Activated CD4-positive, alpha-beta T cell treated with anti-CD3 and anti-CD28 coated beads for 48 hours (primary cell): ENCODE measurements at regions not wholly inside any gene's neighbourhood (a gene's known extent, or its start where the extent isn't known, plus 50 kb on each side); places are given as distances from the start of the nearest gene placed in this dataset.
"Not testable (repeated sequence)": the region's sequence is repeated elsewhere in the genome, so short reads cannot be mapped to it uniquely, and the experiment has no call there.

ENCODE experiments used
- DNase-seq: peaks from one replicate; pipeline ENCODE4 v3.0.0-alpha.2; 2020

DNA sequence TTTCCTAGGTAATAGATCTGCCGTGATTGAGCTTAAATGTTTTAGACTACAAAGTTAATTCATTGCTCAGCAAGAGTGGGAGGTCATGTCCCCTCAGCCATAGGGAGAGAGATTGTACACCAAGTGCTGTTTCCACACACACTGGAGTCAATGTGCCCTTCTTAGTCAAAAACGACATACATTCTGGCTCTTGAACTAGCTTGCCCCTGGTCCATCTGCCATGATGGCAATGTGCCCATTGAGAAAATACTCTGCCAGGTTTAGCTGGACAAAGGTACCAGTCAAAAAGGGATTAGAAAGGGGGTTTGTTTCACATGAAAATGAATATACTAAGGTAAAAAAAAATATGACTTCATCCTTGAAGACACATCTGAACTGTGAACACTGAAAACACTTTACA, 377.1 kb upstream of the ADGRL3 start:
- no peak for DNase-seq

DNA sequence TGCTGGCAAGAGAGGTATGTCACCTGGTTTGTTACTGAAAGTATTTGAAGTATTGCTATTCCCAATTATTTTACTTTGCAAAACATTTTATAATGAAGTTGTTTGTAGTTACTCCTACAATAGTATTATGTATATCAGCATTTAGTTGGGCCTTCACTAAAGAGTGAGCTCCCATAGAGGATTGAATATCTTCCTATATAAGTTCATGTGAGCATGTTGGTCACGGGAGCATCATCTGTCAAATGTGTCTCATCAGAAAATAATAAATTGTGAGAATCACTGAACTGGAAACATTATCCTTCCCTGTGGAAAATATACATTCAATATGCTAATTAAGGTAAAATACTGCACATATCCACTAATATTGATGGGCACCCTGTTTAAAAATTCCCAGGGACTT, 360.1 kb upstream of the ADGRL3 start:
- DNase-seq, result no peak

DNA sequence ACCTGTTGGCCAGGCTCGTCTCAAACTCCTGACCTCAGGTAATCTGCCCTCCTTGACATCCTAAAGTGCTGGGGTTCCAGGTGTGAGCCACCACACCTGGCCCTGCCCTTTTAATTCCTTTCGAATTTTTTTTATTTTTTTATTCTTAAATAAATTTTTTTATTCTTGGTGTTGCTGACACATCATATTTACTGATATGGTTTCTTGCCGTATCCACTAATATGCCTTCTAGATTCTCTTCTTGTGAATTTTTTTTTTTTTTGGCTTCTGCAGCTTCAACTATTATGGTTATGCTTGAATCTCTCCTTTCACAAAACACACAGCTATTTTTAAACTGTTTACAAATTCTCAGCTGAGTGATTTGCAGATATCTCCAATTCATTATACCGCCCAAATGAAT, 353.4 kb upstream of the ADGRL3 start:
- no peak for DNase-seq

DNA sequence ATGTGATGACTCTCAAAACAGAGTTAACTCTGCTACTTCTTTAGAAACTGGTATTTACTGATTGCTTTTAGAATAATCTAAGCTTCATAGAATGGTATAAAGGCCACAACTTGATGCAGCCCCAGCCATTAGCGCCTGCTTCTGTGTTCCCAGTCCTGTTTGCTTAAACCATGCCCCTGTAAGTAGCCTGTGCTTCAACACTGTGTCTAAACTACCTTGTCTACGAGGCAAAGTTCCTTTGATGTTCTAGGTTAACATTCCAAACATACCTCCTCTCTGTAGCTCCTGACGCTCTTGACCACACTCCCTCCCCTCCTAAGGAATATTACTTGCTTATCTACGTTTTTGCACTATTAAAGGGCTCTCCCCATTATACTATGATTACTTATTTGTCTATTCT, 352.5 kb upstream of the ADGRL3 start:
- DNase-seq, result no peak

DNA sequence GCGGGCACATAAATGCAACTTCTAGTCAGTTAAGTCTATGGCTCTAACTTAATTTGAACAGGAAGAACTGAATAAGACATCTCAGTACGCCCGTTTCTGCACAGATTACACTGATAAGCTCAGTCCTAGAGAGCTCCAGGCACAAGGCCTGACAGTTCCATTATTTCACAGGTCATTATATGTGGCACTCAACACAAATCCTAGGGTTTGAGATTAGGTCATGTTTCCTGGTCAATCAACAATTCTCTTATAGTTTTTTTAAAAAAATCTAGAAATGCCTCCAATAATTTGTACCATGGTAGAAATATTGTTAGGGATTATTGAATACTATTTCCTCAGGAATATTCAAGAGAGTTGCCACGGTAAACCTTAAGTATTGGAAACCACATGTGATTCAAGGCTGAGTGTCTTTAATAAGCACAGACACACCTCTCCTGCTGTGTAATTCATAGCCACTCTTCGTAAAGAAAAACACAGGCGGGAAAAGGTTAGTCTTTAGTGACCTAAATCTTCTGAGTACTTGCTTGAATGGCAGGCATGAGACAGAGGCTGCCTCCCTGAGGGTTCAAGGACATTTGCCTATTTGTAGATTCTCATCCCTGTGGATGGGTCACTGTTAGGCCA, 342.9 kb upstream of the ADGRL3 start:
- no peak for DNase-seq

DNA sequence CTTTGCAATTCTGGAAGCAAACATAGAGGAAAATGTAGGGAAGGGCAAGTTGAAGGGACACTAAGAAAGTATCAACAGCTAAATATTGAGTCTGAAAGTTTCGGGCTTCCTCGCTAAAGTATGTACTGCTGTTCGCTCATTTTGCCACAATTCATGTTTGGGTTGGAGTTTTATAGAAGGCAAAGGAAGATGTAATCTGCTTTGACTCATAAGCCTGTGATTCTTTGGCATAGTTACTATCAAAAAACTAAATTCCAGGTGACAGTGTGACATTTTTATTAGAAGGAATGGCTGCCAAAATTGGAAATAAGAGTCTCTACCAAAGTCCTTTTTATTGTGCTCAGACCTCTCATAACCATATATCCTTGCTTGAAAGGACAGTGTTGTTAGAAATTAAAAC, 336.7 kb upstream of the ADGRL3 start:
- DNase-seq, result no peak

DNA sequence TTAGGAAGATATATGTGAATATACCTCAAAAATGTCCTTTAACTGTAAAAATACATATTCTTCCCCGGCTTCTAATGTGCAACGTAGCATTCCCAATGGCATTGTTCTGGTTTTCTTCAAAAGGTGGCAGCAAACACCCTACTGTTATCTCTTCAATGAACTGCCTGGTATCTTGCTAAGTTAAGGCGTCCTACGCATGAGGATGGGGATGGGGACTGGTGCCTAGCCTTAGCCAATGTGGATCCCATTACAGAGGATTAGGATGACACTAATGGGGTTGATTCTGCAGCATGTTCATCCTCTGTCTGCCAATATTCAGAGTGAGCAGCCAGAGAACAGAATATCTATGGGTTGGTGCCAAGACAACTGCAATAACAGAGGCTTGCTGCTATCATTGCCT, 334.9 kb upstream of the ADGRL3 start:
- no peak for DNase-seq

DNA sequence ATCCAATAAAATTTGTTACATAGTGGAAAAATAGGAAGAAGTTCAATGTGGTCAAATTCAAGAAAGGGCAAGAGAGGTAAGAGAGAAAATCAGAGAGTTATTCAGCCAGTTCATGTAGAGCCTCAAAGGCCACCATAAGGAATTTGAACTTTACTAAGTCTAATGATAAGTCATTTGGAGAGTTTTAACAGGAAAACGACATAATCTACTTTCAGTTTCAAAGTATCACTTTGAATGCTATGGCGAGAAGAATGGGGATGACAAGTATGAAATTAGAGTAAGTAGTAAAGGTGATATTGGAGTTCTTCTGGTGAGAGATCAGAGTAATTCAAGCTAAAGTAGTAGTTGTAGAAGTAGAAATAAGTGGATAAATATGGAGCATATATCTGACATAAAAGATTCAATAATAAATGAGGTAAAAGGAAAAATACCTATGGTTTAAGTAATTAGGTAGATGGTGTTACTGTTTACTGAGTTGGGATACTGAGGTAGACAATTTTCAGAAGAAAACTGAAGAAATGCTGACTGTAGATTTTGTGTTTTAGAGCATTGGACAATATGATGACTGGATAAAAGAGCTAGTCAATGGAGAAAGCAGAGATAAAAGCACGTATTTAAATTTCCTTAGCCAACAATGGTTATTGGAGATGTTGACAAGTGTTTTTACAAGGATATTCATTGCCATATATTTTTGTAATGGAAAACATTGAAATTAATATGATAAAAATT, 331.7 kb upstream of the ADGRL3 start:
- DNase-seq, result no peak

DNA sequence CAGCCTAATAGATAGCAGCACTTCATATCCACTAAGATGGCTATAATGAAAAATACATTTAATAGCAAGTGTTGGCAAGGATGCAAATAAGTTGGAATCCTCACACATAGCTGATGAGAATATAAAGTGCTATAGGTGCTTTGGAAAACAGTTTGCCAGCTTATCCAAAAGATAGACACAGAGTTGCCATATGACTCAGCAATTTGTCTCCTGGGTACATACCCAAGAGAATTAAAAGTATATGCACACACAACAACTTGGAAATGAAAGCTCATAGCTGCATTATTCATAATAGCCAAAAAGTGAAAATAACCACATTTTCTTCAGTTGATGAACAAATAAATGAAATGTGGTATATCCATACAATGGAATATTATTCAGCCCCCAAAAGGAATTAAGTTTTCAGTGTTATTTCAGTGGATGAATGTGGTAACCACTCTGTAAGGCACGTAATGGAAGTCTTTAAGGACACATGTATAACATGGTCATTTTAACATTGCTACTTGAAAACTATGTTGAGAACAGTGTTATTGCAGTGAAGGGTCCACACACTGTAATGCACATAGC, 320.9 kb upstream of the ADGRL3 start:
- no peak for DNase-seq

DNA sequence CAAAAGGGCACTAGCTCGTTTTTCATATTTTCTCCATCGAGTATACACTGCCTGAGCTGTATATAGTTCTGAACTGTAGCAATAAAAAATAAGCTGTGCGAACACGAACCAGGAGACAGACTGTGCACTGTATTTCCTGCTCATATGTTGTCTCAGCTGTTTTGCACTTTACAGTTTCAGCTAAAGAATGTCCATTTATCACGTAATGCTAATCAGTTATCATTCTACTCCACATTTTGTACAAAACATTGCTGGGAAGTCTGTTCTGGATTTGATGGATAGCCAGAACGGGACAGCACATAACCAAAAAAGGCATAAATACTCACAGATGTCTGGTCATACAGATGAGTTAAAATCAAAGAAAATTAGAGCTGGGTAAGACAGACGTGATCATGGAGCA, 315.5 kb upstream of the ADGRL3 start:
- DNase-seq, result no peak

DNA sequence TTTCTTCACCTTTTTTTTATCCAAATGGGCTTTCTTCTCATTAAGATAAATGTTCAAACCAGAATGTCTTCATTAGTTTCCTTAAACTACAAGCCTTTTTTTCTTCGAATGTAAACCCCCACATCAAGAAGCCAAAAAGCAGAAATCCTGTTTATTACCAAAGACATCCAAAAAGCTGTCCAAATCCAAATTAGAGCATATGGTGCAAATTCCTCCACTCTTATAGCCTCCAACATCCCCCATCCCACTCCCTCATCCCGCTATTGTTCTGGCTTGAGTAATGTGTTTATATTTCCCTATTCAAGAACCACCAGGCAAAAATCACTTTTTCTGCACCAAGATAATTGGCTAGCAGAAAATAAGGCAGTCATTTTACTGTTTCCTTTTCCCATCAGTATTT, 315.1 kb upstream of the ADGRL3 start:
- no peak for DNase-seq

DNA sequence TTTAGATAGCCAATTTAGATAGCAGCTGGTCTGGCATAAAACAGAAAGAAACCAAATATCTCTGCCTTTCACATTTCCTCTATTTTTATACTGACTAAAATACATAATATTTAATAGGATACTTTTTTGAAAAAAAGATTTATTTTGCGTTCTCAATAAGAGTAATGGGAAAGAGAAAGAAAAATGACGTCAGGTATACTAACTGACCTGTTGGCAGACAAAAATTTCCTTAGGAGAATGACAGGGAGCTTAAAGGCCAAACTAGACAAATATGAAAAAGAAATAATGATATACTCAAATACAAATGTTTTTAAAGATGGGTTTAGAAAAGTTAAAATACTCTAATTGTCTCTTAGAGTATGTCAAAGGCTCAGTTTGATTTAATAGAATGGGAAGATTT, 309.4 kb upstream of the ADGRL3 start:
- DNase-seq, result no peak

DNA sequence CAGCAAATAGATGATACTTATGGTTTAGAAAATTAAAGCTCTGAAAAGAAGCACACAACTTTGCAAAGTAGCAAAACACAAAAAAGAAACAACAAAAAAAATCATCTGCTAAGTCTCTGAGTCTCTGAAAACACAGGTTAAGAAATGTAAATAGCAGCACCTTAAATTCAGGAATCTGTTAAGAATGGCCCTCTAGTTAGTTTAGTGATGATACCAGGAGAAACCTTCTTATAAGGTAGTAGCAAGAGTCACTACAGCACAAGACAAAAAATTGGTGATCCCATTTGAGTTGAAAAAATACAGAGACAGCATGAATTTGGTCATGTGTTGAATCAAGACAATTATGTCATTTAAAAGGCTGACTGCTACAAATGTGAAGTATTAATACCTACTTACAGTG, 308.2 kb upstream of the ADGRL3 start:
- no peak for DNase-seq

DNA sequence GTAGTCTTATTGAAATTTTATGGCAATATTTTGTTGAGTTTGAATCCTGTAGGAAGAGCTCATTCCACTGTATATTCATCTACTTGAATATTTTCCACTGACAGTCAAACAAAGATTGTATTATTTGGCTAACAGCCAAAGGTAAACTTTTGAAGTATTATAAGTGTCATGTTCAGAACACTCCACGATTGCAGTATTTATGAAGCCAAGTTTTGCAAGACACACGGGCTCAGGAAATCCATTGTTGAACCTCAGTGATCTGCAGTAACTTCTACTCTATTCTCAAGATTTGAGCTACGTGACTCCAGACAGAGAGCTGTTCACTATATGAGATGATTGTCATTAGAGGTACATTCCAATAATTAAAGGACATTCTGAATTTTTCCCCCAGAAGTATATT, 302.7 kb upstream of the ADGRL3 start:
- DNase-seq, result no peak

DNA sequence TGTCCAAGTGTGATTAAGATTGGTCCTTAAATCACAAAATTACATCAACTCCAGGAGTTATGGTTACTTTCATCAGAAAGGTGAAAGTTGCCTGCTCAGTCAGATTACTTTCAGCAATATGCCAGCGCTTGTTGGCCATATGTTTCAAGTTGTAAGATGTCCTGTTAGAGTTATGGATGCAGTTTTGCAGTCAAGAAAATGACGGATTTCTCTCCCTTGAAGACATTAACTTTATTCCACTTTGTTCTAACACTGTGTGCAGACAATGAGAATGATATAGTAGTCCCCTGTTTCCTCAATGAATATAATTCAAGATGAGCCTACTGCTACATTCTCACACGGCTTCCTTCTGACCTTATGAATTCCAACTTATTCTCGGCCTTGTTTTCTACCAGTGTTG, 295.0 kb upstream of the ADGRL3 start:
- DNase-seq, result no peak

DNA sequence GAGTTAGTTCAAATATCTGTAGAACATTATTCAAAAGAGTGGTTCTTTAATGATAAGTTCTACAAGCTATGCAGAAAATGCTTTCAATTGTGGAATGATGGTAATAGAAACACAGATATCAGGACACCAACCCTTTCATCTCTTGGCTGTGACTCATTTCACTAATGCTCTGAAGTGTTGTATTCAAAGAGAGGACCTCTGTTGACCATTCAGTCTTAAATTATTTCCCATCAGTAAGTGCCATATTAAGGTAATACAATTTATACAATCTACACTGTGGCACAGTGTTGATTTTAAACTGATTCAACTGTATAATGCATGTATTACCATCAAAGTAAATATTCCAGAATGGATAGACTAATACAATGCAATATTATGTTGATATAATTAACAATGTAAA, 289.0 kb upstream of the ADGRL3 start:
- DNase-seq, result no peak

DNA sequence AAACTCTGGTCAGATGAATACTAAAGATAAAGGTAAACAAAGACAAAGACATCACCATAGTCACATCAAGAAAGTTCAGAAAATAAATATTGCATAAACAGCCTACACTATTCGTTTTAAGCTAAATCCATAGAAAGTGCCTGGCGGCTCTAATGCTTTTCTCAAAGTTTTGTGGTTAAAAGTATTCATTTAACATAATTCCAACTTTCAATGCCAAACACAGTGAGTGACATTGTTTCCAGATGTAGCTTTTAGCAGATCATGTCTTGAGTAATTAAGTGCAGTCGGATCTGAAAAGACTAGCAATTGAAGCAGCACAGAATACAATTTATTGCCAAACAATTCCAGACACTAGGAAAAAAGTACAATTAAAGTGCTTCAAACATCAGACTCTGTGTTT, 287.1 kb upstream of the ADGRL3 start:
- DNase-seq, result no peak

DNA sequence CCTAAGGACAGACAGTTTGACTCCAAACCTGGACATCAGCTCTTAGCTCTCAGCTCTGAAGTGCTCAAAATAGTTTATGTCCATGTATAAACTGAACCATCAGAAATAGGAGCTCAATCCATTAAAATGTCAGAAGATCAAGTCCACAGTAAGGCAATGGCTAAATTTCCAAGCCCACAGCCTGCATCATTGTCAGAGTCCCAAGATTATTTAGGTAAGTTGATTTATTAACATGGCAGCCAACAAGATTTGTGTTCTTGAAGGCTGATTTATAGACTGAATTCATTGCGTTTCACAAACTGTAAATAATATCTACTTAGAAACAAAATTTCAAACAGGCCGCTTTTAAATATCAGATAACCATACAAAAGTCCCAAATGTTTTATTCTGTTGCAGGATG, 286.5 kb upstream of the ADGRL3 start:
- no peak for DNase-seq

DNA sequence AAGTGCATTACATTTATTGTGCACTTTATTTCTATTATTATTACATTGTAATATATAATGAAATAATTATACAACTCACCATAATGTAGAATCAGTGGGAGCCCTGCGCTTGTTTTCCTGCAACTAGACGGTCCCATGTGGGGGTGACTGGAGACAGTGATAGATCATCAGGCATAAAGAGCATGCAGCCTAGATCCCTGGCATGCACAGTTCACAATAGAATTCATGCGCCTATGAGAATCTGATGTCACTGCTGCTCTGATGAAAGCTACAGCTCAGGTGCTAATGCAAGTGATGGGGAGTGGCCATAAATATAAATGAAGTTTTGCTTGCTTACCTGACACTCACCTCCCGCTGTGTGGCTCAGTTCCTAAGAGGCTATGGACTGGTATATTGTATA, 278.4 kb upstream of the ADGRL3 start:
- not testable (repeated sequence) for DNase-seq

DNA sequence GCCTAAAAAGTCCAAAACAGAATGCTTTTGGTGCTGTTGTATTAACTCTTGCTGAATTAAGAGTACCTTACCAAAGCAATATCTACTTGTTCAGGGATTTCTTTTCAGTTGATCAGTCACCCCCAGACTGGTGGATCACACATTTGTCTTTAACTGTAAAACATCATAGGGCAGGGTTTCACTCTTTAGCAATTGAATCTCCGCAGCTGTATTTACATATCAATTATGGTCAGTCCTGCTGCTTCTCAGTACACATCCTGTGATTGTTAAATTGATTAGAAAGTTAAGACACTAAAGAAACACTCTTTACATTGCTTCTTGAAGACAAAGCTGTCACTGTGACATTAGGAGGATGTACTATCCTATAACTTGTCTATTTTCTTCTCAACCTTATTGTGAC, 277.1 kb upstream of the ADGRL3 start:
- no peak for DNase-seq

DNA sequence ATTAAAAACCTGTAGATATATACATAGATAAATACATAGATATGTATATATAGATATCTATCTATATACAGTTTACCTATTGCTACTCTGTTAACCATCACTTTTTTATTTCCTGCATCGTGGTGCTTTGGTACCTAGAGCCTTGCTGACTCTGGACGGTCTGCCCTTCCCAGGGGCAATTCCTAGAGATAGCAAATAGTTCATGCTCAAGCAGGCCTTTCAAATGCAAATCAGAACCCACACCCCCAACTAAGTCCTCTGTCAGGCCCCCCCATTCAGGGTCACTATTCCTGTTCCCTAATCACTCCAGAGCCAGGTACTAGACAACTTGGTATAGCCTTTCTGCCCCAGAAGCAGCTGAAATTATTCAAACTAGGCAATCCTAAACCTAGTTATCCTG, 273.5 kb upstream of the ADGRL3 start:
- DNase-seq, result no peak

DNA sequence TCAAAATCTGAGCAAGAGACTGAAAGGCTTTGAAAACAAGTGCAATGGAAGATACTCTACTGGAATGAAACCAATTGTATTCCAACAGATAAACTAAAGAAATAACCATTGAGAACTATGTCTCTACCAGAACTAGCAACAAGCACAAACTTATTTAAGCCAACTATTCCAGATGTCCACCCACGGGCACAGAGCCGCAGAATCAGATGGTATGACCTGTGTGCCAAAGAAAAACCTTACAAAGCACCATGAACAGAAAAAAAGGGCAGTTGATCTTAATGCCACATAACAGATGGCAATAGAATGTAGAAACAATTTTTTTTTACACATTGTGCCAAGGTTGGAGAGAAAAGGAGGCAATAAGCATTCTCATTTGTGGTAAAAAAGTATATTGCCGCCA, 269.3 kb upstream of the ADGRL3 start:
- DNase-seq, result no peak

DNA sequence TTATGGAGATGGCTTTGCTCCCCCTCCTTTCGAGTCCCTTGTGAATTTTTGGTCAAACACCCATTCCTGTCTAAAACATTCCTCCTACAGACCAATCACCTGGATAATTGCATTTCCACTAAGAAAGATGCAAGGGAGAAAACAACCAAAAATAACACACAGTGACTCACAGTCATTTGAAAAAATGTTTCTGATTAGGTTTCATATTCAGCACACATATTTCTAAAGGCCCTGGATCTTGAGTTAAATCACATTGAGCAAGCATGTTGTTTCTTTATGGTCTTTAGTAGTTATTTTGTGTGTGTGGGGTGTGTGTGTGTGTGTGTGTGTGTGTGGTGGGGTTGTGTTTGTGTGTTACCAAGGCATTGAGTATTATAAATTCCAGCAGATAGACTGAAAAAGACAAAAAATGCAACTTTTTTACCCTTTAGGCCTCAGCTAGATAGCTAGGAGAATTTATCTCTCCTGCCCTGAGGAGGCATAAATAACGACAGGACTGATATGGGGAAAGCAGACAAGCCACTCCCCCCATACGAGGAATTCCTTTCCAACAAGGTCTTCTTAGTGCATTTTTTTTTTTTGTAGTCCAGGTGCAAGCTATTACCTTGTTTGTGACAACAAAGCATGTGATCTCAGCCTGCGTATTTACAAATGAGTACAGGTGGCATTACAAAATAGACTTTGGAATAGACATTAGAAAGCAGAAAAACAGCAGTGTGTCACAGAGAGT, 265.4 kb upstream of the ADGRL3 start:
- no peak for DNase-seq

DNA sequence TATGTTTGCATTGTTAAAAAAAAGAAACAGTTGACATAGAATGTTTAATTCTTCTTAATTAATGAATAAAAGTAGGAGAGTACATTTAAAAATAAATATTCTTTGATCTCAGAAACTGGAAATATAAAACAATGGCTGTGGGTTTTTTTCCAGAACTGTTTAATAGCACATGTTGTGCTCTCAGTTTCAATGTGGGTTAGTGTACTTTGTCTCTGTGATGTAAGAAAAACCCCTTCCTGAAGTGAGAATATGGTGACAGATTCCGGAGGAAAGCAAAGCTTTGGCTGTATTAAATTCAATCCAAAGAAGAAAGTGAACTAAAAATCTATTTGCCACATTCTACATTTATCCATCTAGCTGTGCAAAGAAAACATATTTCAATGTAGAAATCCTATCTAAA, 261.9 kb upstream of the ADGRL3 start:
- no peak for DNase-seq
